Dedifferentiated amniotic fluid mesenchymal stem cell (primary cell): ENCODE measurements at regions not wholly inside any gene's neighbourhood (a gene's known extent, or its start where the extent isn't known, plus 50 kb on each side); places are given as distances from the start of the nearest gene placed in this dataset.
"Not testable (repeated sequence)": the region's sequence is repeated elsewhere in the genome, so short reads cannot be mapped to it uniquely, and the experiment has no call there.

Experiments
- DNase-seq: peaks from one replicate; pipeline ENCODE4 v3.0.0-alpha.2; 2016; ENCODE audit errors: extremely low spot score

DNA sequence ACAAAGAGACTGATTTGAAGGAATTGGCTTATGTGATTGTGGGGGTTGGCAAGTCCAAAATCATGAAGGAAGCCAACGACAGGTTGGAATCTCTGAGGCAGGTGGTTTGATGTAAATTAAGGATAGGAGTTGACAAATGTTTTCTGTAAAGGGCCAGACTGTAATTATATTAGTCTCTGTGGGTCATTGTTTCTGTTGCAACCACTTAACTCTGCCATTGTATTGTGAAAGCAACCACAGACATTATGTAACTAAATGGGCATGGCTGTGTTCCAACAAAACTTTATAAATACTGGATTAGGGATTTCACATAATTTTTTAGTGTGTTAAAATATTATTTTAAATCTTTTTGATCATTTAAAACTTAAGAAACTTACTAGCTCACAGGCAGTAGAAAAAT, 199.2 kb upstream of the MYLIP start:
- DNase-seq, result no peak

DNA sequence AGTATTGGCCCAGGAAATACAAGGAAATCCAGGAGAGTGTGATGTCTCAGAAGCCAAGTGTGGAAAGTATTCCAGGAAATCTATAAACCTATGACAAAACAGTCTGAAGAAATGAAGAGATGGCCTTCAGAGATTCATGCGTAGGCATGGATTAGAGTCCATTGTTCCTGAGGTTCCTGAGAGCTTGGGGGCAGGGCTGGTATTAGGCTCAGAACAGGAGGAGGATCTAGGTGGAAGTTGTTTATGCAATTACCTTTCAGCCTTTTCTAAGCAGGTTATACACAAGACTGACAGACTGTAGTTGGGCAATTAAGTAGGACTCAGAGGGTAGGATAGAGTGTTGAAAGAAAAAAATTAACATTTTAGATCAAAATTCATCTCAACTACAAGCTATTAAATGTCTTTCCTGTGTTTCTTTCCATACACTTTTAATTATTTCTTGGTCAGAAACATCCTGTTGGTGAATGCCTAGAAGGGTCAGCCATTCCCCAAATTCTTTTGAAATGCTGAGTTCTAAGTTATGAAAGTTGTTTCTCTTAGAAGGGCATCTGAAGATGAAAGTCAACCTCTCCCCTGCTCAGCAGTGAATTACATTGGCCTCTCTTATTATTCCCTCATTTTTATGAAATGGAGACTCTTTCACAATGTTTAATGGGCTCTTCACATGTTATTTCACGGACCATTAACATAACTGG, 201.2 kb upstream of the MYLIP start:
- no peak for DNase-seq

DNA sequence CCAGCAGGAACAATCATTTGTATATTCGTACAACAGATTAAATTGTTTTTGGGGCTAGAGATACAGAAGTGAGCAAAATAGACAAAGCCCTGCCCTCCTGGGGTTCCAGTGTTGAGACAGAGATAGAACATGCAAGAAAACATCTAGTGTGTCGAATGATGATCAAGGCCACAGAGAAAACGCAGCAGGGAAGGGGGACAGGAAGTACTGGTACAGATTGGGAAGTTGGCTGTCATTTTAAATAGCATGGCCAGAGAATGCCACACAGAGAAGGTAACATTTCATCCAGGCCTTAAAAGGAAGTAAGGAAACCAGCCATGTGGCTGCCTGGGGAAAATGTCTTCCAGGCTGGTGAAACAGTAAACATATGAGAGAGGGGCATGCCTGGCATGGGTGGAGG, 202.6 kb upstream of the MYLIP start:
- no peak for DNase-seq

DNA sequence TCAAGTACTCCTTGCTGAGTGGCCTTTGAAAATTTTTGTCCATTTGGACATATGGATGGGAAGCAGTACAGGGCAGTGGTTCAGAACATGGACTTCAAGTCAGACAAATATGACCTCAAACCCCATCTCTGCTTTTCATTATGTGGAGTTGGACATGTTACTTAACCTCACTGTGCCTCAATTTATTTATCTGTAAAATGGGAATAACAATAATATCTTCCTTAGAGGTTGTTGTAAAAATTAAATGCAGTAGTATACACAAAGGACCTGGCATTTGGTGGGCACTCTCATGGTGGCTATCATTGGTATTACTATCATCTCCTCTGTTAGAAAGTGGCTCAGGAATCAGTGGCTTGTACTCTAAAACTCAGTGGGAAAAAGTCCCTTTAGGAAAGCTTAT, 204.0 kb upstream of the MYLIP start:
- no peak for DNase-seq

DNA sequence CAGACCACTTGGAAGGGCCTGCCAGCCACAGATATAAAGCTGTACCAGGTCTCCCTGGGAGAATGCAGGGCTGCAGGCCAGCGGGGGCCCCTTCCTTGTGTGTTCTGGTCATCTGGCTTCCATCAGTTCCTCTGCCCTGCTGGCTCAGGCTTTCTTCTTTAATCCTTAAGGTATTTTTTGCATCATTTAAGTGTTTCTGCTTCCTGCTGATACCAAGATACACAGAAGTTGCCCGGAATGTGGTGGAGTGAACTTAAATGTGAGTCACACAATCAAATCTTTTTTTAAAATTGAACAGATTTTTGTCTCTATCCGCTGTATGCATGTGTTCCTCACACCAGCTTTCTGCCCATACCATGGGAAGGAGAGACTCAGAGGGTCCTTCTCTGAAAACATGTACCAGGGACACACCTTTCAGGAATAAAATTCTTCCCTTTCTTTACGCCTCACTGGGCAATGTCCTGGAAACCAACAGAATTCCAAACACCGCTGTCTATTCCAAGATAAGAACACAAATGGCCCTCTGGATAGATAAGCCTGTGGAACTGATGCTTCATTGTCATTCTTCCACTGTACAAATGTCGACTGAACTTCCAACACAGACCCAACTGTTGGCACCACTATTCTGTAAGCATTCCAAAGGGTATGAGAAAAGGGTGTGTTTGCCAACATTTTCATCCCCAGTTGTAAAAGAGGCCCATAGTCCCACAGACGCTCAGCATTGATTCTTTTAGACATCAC, 206.2 kb upstream of the MYLIP start:
- DNase-seq, result peak; percentile 87

DNA sequence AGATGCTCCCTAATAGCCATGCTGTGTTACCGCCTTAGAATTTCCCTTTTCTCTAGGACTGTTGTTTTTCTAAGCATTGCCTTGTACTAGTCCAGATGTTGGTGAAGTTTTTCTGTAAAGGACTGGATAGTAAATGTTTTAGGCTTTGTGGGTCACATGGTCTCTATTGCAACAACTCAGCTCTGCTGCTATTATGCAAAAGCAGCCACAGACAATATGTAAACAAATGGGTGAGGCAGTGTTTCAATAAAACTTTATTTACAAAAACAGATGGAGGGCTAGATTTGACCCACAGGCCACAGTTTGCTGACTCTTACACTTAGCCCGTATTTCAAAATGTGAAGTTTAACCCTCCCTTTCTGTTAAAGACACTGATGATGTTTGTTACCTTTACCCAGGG, 207.6 kb upstream of the MYLIP start:
- no peak for DNase-seq

DNA sequence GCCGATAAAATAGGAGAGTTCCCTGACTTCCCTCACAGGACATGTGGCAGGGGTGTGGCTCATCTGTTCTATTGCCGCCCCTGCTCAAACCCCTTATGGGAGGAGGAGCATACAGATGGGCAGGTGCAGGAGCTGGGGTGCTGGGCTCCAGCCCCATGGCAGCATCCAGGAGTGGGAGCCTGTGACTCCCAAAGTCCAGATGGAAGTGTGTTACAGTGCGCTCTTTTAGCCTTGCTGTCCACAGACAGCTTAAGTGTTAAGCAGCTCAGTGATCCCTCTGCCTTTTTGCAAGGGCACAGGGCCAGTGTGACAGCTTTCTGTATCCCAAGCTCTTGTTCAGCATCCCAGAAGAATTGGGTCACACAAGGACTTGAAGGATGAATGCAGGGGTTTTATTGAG, 212.3 kb upstream of the MYLIP start:
- no peak for DNase-seq

DNA sequence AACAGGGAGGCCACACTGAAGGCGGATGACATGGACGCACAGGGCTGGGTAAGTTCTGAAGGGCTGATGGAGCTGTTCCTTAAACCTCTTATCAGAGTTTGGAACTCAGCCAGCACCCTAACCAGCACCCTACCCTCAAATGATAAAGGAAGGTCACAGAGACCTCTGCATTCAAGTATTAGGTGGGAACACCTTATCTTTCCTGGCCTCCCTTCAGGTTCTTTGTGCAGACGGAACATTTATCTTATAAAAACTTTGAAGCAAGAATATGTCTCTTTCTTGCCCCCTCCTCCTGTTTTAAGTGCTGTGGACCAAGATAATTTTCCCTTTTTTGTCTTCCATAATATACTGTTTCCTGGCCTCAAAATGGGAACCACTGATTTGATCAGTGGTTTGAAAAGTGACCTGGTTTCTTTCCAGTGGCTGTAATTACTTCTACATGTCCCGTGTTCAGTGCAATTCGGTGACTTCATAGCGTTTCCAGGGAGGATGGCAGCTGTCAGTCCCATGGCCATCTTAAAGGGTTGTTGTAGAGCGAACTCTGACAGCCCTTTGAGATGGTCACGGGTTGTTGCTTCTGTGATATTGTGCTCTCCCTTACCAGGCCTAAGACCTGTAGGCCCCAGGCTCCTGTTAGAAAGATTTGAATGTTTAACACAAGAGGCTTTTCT, 213.2 kb upstream of the MYLIP start:
- DNase-seq, result no peak

DNA sequence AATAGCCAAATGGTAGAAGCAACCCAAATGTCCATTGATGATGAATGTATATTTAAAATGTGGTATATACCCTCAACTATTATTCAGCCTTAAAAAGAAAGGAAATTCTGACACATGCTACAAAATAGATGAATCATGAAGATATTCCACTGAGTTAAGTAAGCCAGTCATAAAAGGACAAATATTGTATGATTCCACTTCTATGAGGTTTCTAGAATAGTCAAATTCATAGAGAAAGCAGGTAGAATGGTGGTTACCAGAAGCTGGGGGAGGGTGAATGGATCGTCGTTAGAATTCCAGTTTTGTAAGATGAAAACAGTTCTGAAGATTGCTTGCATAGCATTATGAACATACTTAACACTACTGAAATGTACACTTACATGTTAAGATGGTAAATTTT, 214.3 kb upstream of the MYLIP start:
- DNase-seq, result no peak

DNA sequence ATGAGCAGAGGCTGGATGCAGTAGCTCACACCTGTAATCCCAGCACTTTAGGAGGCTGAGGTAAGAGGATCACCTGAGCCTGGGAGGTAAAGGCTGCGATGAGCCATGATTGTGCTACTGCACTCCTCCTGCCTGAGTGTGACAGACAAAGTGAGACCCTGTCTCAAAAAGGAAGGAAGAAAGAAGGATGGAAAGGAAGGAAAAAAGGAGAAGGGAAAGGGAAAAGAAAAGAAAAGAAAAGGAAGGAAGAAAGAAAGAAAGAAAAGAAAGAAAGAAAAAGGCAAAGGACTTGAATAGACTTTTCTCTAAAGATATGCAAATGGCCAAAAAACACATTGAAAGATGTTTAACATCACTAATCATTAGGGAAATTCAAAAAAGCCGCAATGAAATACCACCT, 215.3 kb upstream of the MYLIP start:
- no peak for DNase-seq

DNA sequence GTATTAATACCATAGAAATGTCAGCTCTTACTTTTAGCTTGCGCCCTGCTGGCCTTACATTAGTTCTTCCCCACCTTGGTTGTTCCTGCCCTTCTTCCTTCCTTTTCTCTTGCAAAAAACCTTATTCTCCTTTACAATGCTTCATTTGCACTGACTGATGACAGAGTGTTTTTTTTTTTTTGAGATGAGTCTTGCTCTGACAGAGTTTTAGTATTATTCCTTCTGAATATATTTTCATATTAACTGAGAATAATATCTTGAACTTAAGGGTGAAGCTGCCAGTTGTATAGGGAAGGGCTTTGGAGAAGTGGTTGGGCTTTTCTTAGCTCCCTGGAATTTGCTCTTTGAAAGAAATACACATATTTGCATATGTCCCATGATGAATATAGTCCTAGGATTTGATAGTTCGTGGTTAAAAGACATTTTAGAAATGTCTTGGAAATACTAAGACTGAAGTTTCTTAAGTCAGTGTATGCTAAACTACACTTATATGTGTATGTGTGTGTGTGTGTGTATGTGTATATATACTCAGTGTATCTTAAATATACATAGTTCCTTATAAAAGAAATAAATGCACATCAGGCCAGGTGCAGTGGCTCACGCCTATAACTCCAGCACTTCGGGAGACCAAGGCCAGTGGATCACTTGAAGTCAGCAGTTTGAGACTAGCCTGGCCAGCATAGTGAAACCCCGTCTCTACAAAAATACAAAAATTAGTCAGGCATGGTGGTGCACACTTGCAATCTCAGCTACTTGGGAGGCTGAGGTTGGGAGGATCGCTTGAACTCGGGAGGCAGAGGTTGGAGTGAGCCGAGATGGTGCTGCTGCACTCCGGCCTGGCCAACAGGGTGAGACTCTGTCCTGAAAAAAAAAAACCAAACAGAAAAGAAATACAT, 216.1 kb upstream of the MYLIP start:
- DNase-seq, result no peak

DNA sequence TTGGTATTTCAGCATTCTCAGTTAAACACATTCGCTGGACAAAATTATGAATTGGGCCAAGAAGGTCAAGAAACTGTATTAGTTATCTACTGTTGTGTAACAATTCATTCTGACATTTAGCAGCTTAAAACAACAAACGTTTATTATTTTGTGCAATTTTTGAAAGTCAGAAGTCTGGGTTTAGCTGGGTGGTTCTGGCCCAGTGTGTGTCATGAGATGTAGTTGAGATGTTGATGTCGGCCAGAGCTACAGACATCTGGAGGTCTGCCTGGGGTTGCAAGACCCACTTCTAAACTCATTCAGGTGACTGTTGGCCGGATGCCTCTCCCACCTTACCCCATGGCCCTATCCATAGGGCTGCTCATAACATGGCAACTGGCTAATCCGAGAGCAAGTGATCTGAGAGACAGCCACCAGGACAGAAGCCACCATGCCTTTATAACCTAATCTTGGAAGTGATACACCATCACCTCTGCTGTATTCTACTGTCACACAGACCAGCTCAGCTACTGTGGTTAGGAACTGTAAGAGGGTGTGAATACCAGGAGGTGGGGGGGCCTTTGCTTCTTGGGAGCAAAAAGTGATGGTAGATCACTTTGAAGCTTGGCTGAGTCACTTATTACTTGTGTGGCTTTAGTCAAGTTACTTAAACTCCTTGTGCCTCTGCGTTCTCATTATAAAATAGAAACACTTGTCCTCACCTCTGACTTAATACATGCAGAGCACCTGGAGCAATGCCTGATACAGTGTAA, 217.0 kb upstream of the MYLIP start:
- DNase-seq, result no peak

DNA sequence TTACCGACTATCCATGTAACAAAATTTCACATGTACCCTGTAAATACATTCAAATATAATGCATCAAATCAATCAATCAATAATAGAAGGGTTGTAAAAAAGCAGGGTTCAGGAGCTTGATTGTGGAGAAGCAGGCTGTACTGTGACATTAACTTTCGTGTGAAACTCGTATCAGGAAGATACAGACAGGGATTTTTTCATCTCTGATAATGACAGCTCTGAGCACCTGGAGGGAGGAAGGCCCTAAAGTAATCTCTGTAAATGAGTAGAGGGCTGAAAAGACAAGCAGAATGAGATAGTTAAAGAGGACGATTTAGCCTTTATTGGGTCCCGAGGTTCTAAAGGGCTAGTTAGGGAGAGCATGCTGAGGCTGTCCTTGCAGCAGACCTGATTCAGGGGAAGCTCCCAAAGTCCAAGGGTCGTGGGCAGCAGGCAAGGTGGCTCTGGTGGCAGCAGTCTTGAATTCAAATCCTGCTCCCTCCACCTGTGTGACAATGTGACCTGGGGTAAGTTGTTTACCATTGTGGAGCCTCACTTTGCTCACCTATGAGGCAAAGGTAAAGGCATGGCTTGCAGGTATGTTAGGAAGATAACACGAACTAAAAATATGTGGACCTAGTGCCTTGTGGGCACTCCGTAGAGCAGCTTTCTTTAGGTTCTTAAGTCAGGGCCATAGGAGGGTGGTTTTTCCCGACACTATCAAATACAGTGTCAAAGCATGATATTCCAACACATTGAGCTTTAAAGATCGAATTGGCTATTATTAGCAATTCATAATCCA, 219.4 kb upstream of the MYLIP start:
- no peak for DNase-seq

DNA sequence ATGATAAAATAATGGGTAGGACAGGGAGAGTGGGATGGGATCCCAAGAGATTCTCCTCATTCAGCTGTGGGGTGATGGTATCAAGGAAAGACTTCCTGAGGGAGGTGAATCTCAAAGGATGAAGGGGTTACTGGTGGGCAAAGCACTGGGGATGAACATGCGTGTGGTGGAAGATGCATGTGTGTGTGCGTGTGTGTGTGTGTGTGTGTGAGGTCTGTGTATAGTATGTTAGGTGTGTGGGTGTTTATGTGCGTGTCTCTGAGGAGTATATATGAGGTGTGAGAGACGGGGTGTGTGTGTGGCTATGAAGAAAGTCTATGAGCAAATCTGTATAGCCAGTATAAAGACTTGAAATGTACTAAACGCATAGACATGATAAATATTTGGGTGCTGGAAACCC, 220.0 kb upstream of the MYLIP start:
- DNase-seq, result no peak

DNA sequence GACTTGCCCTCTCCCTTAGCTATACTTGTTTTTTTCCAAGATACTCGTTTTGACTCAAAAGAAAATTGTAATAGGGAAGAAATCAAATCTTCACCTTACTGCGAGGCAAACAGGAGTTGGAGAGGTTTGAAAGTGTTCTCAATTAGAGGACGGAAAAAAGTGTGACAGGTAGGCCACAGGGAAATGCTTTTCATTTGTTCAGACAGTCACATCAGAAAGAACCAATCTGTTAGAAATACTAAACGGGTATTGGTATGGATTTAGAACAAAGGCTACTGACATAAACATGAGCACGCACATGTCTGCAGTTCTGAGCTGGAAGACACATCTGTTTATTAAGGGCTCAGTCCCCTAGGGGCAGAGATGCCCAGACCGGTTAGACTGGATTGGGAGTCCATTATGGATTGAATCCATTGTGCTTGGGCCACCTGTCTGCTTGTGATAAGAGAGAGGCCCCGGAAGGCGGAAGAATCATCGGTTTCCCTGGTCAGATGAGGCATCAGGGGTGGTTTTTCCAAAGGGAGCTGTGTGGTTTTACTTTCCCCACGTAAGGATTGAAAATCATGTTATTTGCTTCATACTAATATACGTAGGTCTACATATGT, 220.9 kb upstream of the MYLIP start:
- DNase-seq, result no peak

DNA sequence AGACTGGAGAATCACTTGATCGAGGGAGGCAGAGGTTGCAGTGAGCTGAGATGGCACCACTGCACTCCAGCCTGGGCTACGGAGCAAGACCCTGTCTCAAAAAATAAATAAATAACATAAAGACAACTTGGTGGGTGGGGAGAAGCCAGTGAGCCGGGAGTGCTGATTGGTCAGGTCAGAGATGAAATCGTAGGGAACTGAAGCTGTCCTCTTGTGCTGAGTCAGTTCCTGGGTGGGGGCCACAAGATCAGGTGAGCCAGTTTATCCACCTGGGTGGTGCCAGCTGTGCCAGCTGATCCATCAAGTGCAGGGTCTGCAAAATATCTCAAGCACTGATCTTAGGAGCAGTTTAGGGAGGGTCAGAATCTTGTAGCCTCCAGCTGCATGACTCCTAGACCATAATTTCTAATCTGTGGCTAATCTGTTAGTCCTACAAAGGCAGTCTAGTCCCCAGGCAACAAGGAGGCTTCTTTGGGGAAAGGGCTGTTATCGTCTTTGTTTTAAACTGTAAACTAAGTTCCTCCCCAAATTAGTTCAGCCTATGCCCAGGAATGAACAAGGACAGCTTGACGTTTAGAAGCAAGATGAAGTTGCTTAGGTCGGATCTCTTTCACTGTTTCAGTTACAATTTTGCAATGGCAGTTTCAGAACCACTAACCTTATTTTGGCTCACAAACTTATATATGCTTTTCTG, 221.5 kb upstream of the MYLIP start:
- not testable (repeated sequence) for DNase-seq

DNA sequence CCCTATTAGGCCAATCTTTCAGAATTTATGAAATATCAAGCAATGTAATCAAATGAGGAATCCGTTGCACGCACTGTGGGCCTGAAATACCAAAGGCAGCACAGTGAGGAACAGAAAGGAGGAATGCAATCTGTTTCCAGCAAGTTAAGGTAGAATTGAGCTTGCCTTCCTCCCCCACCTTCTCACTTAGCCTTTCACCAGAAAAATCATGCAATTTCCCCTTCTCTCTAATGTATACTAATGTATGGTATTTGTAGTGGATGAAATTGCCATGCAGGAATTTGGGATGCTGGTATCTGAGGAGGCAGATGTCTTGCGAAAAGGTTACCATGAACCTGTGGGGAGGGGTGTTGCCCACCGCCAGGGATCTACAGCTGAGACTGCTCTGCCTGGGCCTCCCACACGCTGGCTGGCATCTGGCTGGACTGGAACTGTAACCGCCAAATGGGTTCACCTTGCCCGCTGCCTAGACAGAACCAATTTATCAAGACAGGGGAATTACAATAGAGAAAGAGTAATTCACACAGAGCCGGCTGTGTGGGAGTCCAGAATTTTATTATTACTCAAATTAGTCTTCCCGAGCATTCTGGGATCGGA, 222.4 kb upstream of the MYLIP start:
- no peak for DNase-seq

DNA sequence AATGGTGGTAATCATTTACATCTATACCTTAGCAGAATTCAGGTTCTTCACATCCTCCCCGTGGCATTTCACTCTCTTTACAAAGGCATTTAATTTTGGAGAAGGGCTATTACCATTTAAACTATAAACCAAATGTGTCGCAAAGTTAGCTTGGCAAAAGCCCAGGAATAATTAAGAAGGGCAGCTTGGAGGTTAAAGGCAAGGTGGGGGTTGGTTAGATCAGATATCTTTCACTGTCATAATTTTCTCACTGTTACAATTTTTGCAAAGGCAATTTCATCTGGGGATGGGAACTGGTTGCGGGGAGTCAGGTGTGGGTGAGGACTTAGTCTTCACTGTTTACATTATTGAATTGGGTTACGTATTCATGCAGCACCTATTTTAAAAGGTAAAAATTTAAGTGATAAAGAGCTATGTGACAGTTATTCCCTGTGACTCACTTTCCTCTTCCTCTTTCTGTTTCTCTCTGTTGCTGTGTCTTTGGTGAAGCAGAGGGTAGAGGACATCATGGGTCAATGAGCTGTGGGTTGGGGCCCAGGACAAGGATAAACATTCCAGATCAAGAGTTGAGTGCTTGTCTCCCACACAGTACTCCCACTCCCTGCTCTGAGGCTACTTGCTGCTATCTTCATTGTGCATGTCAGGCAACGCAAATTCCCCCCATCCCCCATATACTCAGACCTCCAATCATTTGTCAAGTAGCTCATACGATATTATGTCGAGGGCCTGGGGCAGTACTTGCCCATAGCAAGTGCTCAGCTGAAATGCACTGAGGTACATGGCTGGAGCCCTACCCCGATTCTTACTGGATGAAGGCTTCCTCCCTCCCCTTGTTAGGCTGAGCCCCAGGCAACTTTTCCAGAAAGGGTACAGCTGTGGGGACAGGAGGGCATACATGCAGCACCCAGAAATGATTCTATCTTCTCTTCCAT, 223.1 kb upstream of the MYLIP start:
- DNase-seq, result no peak
